NCI-H2196 (cell line): ENCODE measurements at regions not wholly inside any gene's neighbourhood (a gene's known extent, or its start where the extent isn't known, plus 50 kb on each side); places are given as distances from the start of the nearest gene placed in this dataset.
"Not testable (repeated sequence)": the region's sequence is repeated elsewhere in the genome, so short reads cannot be mapped to it uniquely, and the experiment has no call there.

Experiments used
- DNase-seq: peaks from one replicate; lab custom pipeline; 2025; ENCODE audit not compliant: unreplicated experiment; lab: John Stamatoyannopoulos, UW

DNA sequence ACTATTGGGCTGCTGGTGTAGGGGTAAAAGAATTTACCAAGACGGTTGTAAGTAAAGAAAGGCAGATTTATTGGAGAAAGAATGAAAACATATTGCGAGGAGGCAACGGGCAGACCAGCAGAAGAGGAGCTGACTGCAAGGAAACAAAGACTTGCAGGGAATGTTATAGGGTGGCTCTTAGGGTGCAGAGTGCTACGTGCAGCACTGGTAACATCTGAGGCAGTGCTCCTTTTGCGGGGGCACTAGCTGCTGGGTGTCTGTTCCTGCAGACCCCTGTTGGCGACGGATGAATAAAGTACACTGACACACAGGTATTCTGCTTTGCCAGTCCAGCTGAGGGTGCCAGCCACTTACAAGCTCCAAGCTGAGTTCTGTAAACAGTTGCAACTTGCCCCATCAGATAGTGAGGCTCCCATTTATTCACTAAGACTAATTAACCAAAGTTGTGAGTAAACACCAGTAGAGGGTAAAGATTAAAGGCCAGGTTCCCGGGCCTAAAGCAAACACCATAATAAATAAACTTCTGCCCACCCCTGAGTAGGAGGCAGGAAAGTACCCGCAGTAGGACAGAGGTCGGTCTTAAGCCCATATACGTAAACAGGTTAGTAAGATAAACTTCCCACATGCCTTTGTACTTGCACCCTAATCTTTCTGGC, 140.2 kb upstream of the KCNK1 start:
- DNase-seq = no peak

DNA sequence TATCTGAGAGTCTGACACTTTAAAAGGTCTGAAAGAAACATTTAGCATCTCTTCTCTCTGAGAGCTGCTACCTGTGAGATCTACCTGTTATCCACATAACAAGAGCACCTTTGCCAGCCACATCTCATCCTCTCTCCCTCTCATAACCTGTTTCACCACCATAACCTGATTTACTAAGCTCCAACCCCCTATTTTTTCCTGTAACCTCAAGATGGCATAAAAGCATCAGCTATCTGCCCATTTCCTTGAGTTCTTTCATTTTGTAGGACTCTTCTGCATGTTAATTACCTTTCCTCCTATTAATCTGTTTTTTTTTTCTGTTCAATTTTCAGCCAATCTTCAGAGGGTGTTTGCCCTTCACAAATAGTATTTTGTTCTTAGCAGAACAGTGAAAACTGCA, 136.5 kb upstream of the KCNK1 start:
- no peak for DNase-seq

DNA sequence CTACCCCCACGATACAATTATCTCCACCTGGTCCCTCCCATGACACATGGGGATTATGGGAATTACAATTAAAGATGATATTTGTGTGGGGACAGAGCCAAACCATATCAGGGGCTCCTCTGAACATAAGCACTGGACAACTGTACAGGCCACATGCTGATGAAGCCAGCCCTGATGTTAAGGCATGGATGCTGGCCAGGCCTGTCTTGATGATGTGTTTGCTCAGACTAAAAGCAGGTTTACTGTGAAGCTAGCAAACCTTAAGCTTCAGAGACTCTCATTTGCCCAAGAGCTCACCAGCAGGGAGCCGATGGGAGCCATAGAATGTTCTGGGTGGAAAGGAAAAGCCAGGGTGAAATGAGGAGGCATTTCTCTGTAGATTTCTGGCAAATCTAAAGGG, 135.3 kb upstream of the KCNK1 start:
- no peak for DNase-seq

DNA sequence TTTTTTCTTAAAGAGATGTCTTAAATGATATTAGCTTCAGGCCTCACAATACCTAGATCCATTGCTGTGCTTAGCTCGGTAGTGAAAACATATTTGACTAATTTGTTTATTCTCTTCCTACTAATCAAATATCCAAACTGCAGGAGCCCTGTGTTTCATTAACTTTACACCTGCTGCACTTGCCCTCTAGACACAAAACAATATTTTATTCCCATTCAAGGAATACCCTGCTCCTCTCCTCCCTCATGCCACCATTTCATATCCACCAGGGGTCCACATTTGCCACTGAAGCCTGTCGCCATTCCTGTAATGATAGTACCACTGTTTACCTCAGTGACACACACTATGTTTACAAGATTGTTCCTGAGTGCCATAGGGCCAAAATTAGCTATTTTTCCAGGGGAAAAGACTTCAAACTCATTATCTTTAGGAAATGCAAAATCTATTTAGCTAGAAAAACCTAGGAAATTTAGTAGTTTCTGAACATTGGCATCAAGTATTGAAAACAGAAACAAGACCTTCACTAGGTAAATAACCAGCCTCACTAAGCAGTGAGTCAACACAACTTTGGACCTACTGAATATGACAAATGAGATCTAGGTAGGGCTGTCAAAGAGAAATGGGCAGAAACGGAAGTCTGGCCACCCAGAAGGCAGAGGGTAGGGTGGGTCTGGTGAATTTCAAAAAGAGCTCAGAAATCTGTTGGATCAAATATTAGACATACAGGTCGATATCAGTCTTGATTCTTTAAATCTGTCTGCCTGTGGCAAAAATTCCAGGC, 134.6 kb upstream of the KCNK1 start:
- no peak for DNase-seq

DNA sequence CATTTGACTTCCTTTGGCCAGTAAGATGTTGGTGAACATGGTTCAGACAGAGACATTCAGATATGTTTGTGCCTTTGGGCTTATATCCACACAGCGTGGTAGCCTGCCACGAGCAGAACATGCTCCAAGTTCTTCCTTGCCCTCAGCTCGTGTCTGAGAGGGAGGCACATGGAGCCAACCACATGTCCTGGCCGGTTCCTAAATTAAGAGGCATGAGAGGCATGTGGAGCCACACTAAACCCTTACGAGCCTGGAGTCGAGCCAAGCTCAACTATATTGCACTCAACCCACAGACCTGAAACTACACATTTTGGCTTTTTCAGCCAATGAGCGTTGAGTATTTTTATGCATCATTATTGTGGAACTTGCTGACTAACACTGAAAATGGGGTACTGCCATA, 133.7 kb upstream of the KCNK1 start:
- no peak for DNase-seq

DNA sequence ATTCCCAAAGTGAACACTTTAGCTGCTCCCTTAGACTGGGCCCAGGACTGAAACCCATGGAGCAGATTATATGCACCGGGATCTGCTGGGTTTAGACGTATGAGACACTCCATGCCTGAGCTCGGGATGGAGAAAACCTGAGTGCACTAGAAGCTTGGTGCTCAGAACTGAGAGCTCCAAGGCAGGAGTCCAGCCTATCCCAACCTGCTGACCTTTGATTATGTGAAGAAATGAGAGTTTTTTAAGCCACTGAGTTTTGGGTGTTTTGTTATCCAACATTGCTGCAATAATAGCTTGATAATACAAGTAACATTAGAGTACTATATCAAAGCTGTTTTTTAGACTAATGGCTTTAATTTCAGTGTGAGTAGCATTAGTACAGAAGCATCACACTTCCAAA, 131.5 kb upstream of the KCNK1 start:
- no peak for DNase-seq

DNA sequence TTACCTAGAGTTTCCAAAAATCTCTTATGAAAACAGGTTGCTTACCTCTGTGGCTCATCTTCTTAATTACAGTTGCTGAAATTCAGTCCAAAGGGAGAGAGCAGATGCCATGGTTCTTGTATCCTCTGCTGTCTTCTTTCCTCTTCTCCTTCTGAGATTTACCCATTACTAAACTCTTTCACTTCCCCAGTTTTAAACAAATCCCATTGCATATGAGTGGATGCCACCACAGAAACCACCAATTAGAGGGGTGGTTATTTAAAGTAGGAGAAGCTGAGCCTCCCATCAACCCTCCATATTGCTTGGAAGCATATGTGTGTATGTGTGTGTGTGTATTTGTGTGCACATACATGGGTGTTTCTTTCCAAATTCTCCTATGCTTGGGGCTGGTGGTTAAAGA, 128.5 kb upstream of the KCNK1 start:
- no peak for DNase-seq

DNA sequence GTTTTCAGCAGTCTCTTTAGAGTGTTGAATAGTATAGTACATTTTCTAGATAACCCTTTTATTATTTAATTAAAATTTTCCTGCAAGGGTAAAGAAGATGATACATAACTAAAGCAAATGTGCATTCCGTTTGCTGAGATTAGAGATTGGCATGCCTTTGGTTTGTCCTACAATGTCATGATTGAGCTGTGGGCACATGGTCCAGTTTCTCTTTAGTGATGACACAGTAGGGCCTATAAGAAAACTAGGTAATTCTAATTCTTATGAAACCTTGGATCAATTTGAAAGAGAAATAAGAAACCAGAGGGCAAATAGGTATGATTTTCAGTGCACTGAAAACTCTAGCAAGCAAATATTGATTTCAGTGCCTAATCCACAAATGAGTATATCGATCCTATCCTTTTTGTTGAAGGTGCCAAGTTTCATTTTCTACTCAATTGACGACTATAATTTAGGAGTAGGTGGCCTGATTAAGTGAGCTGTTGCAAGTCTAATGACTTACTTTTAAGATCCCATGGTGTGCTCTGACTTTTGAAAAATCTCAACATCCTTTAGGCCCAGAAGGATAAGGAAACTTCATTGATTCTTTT, 128.0 kb upstream of the KCNK1 start:
- DNase-seq = no peak

DNA sequence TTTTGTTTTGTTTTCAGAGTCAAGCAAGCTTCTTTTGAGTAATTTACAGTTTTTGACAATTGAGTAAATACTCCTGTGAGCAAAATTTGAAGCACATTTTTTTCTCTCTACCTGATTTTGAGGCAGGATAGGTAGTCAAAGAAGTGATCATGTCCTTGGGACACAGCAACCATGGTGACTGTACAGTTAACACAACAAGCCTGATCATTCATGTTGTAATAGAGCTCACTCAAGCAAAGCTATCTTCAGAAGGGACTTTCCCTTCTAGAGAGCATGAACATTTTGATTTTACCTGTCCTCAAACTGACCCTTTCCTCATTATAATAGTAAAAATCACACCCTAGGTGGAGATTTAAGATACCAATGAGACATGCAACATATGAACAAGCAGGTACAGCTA, 126.5 kb upstream of the KCNK1 start:
- no peak for DNase-seq

DNA sequence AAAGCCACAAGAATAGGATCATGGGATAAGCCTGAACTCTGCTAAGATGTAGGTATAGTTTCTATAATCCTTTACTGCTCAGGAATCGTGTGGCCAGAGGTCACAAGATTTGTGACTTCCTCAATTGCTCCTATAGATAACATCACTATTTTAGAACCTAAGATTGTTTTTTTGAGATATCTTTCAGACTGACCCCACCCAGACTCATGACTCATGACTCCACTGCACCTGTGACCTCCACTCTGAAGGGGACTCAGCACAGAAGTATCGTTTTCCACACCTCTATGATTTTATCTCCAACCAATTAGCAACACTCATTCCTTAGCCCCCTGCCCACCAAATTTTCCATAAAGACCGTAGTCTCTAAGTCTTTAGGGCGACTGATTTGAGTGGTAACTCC, 124.5 kb upstream of the KCNK1 start:
- no peak for DNase-seq

DNA sequence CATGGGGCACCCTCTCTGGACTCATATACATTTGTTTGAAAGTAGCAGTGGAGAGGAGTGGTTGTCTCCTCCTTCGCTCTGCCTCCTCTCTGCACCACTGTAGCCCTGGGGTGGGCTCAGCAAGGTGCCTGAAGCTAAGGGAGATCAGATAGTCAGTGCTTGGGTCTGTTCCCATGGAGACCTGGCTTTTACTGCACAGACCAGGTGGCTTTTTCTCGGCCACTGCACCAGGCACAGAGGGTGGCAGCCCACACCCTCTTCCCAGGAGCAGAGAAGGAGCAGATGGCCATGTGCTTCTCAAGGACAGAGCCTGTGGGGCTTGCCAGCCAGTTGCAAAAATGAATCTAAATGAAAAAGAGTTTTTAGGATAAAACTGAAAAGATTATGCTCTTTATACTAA, 123.4 kb upstream of the KCNK1 start:
- DNase-seq = peak; percentile 2

DNA sequence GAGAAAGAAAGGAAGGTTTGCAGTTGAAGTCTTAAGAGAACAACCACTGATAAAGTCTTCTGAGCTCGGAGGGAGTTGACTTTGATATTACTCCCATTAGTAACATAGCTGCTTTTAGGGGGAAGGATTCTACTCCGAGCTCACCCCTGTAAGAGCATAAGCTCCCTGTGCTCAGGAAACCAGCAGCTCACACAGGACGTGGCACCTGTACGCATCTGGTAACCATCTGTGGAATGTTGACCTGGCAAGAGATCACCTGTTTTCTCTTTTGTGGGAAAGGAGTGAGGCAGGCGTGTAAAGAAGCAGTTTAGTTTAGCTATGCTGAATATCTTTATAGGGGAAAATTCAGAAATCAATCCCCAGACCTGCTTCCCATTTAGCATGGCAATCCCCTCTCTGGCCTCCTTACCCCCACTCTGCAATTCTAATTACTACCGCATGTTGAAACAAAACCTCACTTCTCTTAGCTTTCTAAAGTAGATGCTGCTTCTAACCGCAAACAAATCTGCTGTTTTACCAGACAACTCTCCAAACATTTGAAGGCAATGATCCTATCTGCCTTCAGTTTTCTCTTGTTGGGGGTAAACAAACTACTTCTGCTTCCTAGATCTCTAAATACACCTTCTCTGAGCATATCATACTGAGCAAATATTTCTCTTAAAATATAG, 121.8 kb upstream of the KCNK1 start:
- DNase-seq = no peak

DNA sequence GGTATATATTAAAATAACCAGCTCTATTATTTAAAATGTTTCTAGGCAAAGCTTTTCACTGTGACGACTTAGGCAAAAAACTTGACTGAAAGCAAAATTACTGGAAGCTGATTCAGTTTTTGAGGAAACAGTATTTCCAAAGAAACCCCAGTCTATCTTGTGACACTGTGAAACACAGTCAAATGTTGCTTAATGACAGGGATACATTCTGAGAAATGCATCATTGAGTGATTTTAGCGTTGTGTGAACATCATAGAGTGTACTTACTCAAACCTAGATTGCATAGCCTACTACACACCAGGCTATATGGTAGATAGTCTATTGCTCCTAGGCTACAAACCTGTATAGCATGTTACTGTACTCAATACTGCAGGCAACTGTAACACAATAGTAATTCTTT, 116.9 kb upstream of the KCNK1 start:
- DNase-seq = no peak

DNA sequence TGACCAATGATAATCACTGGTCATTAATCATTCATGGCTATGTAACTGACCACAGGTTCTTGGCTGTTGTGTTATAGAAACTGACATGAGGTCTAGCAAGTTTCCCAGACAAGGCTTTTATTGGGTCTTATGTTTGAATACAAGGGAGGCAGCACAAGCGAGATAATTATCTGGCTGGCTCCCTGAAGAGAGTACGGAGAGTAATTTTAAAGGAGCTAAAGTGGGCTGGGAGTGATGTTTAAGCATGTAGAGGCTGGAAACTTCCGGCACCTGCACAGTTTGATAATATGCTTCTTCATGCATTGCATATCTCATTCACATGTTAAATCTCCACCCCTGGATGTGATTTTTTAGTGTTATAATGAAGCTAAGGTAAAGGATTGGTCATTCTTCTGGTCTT, 116.2 kb upstream of the KCNK1 start:
- DNase-seq = no peak

DNA sequence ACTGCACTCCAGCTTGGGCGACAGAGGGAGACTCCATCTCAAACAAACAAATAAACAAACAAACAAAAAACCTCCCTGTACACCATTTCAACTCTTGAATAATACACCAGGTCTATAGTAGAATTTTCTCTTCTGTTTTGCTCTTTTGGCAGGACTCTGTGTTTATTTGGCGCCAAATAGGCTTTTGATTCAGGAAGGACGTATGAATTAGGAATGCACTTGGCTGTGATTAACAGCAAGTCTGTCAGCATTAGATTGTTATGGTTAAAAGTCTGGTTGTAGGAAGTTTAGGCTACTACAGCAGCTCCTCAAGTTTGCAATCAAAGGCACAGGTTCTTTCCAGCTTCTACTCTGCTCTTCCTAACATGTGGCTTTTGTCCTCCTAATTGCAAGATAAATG, 113.8 kb upstream of the KCNK1 start:
- no peak for DNase-seq

DNA sequence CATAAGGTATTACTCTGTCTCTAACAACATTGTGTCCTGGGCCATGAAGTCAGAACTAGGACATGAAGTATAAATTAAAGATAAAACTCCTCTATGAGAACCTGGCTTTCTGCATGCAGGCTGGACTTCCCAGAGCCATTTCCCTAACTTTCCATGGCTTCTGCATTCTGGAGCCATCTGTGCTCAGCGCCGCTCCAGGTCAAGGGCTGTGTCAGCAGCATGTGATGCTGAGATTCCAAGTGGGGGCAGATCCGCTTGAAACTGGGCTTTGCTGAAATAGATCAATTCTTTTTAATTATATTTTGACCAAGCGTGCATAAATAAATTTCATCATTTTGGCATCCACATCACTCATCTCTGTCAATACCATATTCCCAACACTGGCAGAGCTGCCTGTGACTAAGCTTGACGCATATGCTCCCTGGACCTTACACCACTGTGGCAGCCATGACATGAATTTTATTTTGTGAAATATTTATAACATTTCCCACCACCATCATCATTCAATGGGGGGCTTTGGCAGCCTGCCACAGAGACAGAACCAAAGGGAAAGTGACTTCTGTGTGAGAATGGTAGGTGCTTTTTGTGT, 110.4 kb upstream of the KCNK1 start:
- no peak for DNase-seq

DNA sequence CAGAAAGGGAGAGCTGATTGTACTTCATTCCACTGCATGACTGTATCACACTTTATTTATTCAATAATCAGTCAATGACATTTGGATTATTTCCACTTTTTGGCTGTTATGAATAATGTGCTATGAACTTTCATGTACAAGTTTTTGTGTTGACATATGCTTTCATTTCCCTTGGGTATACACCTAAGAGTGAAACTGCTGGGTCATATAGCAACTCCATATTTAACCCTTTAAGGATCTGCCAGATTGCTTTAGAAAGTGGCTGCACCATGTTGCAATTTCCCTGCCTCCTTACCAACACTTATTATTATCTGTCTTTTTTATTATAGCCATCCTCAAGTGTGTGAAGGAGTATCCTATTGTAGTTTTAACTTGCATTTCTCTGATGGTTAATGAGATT, 108.8 kb upstream of the KCNK1 start:
- no peak for DNase-seq

DNA sequence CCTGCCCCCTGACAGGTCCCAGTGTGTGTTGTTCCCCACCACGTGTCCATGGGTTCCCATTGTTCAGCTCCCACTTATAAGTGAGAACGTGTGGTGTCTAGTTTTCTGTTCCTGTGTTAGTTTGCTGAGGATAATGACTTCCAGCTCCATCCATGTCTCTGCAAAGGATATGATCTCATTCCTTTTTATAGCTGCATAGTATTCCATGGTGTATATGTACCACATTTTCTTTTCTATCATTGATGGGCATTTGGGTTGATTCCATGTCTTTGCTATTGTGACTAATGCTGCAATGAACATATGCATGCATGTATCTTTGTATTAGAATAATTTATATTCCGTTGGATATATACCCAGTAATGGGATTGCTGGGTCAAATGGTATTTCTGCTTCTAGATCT, 108.0 kb upstream of the KCNK1 start:
- not testable (repeated sequence) for DNase-seq

DNA sequence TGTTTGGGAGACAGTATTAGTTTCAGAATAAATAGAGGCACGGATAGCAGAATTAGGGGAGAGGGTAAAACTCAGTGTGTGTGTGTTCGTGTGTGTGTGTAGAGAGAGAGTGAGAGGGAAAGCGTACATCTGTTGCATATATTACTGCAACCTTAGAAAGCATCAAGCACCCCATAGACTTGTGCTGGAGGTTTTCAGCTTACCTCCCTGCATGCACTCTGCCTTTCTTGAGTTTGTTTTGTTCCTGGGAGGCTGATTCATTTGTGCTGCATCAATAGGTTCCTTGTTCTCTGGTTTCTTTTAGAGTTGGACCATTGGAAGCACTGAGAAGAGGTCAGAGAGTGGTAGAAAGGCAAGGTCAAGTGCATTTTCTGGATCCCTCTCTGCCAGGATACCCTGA, 104.4 kb upstream of the KCNK1 start:
- no peak for DNase-seq

DNA sequence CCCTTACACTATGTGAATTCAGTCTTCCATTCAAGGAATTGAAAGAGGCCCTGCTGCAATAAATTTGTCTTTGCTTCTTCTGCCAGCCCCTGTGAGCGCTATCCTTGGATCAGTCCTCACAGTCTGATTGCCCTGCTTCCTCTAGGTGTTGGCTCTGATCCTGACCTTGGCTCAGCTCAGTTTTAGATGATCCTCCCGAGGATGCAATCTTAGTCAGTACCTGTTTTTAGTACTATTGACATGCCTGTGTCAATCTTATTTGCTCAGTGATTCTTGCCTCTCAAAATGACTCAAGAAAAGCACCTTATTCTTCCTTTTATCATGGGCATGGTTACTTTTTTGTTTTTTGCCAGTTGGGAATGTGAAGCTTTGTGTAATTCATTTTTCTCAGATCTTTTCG, 101.4 kb upstream of the KCNK1 start:
- no peak for DNase-seq

DNA sequence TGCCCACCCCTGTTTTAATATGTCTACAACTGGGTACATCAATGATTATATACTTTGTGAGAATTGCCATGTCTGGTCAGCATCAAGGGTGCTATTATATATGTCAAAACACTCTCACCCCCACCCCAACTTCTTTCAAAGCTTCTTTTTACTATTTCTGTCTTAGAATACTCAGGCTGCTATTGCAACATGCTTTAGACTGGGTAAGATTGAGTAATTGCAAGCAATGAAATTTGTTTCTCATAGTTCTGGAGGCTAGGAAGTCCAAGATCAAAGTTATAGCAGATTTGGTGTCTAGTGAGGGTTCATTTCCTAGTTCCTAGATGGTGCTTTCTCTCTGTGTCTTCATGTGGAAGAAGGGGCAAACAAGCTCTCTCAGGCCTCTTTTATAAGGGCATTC, 100.5 kb upstream of the KCNK1 start:
- no peak for DNase-seq

DNA sequence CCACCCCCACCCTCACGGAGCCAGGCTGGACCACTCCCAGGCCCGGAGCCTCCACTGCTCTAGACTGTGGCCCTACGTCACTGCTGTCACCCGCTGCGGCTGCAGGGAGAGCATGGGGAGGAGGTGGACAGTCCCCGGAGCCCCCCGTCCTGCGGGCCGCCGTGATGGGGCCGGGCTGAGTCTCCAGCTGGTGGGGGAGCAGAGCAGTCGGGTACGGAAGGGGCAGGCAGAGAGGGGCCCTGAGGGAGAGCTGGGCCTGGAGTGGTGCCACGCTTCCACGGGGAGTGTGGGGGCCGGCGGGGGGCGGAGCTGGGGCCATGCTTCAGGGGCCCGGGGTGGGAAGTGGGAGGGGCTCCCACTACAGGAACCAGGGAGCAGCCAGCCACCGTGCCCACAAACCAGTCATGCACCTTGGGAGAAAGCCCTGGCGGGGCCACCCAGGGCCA, 98.9 kb upstream of the KCNK1 start:
- no peak for DNase-seq
